Uterus (tissue), 2 donors: ENCODE measurements at regions not wholly inside any gene's neighbourhood (a gene's known extent, or its start where the extent isn't known, plus 50 kb on each side); places are given as distances from the start of the nearest gene placed in this dataset.

Experiments used
- CTCF ChIP-seq, 4 experiments: fragments of 200-600 bp in 2 of 4; fragments of 450-650 bp in 2 of 4; sonication (generic) in 2 of 4; IDR thresholded peaks; one replicate each; pipeline ENCODE4 v1.5.1; 2016 to 2019; ENCODE audit warnings: antibody characterized with exemption in 4 of 4, mild to moderate bottlenecking in 2 of 4, moderate library complexity in 1 of 4
- POLR2A ChIP-seq, 2 donors: fragments of 450-650 bp; IDR thresholded peaks; one replicate each; pipeline ENCODE4 v1.6.1; 2016; ENCODE audit warnings: antibody characterized with exemption in 2 of 2, mild to moderate bottlenecking in 1 of 2, moderate library complexity in 1 of 2

GRCh38 chr18:41753826-41754225 is 201.2 kb upstream of the PIK3C3 start:
- TF ChIP-seq CTCF (IDR thresholded peaks at IDR 0.05) (no peak), POLR2A (IDR thresholded peaks at IDR 0.05) (no peak)
